SKM-1 (cell line): ENCODE measurements at regions not wholly inside any gene's neighbourhood (a gene's known extent, or its start where the extent isn't known, plus 50 kb on each side); places are given as distances from the start of the nearest gene placed in this dataset.

Experiments
- DNase-seq: peaks from one replicate; lab custom pipeline; 2025; ENCODE audit not compliant: unreplicated experiment; lab: John Stamatoyannopoulos, UW

DNA sequence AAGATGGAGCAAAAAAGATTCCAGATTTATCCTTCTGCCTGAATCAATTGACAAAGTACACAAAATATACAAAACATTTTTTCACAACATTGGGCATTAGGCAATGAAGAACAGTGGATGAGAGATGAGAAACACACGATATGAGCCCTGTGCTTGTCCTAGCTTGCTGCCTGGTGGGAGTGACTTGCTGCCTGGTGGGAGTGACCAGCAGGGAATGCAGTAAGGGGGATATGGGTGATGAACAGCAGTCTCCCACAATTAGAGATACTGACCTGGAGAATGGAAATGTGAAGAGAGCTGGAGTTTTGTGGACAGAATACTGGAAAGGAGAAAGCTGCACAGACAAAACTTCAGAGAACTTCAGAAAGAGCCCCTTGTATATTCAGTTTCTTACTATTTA lies 629.4 kb upstream of the FRG1 start:
- DNase-seq: no peak

DNA sequence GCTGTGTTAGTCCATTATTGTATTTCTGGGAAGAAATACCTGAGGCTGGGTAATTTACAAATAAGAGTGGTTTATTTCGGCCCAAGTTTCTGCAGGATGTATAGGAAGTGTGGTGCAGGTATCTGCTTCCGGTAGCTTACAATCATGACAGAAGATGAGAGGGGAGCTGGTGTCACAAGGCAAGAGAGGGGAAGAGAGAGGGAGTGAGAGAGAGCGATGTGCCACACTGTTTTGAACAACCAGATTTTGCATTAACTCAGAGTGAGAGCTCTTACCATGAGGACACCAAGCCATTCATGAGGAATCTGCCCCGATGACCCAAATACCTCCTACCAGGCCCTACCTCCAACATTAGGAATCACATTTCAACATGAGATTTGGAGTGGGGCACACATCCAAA lies 627.6 kb upstream of the FRG1 start:
- DNase-seq: no peak

DNA sequence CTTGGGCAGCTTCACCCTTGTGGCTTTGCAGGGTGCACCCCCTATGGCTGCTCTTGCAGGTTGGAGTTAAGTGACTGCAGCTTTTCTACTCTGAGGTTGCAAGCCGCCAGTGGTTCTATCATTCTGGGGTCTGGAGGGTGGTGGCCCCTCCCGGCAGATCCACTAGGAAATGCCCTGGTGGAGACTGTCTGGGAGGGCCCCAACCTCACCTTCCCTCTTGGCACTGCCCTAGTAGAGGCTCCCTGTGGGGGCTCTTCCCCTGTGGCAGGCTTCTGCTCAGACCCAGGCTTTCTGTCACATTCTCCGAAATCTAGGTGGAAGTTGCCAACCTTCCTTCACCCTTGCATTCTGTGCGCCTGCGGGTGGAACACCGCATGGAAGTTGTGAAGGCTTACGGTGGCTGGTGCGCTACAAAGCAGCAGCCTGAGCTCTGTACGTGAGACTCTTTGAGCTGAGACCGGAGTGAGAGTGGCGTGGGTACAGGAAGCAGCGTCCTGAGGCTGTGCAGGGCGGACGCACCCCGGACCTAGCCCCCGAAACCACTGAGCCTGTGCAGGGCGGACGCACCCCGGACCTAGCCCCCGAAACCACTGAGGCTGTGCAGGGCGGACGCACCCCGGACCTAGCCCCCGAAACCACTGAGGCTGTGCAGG lies 626.7 kb upstream of the FRG1 start:
- DNase-seq: no peak

DNA sequence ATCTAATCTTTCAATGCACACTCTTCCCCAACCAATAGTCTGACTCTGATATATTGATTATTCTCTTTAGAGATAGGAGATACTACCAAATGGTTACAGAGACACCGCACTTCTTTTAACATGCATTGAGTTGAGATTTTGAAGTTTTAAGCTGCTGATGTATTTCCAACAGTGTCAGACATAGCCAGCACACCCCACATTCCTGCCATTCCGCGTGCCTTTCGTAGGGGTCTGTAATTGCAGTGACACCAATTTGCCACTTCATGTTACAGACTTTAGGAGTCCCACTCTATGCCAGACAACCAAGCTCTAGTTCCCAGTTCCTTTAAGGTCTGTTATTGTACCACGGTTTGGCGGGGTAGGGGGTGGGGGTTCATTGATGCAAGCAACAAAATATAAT lies 618.2 kb upstream of the FRG1 start:
- no peak for DNase-seq

DNA sequence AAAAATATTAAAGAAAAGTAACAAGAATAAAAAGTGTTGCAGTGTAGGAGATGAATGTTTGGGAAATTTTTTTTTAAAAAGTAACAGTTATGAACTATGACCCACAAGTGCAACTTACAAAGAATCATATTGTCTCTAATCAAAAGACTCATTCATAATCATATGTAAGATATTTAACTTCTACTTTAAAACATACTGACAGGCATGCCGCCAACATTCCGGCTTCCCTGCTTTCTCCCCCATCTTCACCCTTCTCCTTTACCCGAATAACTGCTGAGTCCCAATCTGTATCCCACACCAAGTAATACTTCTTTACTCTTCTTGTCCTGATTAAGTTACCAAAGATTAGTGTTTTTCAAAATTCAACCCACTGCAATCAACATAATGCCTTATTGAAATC lies 598.8 kb upstream of the FRG1 start:
- DNase-seq: no peak

DNA sequence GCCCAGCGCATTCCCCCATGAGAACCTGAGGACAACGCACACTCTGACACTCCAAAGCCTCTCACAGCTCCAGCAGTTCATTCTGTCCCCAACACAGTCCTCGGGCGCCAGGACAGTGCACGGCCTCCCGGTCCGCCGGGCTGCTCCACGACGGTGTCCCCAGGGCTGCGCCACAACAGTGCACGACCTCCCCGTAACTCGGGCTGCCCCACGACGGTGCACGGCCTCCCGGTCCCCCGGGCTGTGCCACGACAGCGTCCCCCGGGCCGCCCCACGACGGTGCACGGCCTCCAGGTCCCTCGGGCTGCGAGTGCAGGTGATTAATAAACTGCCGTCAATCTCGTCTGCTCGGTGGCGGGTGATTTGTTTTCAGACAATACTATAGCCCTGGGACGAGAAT lies 585.1 kb upstream of the FRG1 start:
- DNase-seq: no peak

DNA sequence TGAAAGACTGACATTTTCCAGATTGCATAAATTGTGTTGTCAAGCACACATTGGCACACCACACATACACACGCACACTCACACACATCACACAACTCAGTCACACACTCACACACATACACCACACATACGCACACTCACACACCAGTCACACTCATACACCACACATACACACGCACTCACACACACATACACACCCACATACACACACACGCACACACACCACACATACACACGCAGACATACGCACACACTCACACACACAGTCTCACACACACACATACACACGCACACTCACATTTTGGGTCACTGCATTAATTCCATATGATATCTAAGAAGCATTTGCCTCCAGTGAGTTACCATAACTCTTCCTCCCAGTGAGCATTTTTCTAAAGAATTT lies 578.3 kb upstream of the FRG1 start:
- DNase-seq: no peak

DNA sequence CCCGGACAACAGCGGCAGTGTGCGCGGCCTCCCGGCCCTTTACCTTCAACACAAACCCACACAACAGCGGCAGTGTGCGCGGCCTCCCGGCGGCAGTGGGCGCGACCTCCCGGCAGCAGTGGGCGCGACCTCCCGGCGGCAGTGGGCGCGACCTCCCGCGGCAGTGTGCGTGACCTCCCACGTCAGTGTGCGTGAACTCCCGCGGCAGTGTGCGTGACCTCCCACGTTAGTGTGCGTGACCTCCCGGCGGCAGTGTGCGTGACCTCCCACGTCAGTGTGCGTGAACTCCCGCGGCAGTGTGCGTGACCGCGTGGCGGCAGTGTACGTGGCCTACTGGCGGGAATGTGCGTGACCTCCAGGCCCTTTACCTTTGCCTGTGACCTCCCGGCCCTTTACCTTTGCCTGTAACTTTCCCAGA lies 576.6 kb upstream of the FRG1 start:
- no peak for DNase-seq

DNA sequence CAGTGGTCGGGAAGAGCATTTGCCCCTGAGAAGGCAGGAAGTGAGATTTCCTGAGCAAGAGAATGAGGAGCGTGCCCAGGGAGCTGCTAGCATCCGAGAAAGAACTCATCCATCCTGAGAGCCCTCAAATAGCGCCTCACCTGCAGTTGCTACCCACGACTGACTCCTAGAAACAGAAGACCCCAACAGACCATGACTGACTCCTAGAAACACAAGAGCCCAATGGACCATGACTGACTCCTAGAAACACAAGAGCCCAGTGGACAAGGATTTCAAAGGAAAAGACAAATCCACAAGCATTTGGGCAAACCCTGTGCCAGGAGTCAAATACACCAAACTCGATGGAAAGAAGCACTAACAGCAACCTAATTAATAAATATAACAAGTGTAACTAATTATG lies 575.2 kb upstream of the FRG1 start:
- DNase-seq: no peak

DNA sequence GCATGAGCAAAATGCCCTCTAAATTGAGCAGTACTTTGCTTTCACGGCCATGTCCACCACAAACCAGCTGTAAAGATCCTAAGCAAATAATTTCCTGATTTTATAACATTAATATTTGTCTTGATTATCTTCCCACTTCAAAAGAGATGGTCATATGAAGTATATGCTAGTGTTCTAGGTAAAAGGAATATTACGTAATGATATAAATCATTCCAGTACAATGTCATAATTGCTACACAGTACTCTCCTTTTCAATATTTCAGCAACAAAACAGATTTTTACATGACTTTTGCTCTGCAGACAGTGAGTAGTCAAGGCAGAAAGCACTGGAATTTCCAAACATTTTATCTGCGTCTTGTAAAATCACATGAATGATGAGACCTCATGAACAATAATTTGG lies 572.8 kb upstream of the FRG1 start:
- DNase-seq: no peak

DNA sequence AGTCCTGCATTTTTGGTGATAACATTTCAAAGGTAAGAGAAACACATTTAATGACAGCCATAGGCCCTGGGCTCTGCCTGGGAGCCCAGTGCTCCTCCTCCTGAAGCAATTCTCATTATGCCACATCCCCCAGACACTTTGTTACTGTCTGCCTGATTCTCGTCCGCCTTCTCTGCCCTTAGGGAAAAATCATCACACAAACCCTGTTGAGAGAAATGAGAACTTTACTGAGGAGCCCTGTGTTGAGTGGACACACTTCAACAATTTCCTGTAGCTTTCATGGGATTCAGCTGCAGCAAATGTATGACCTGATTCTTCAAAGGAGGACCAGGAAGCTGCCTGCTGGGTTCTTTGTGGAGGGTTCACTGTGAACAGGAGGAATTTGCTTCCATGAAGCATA lies 566.5 kb upstream of the FRG1 start:
- no peak for DNase-seq

DNA sequence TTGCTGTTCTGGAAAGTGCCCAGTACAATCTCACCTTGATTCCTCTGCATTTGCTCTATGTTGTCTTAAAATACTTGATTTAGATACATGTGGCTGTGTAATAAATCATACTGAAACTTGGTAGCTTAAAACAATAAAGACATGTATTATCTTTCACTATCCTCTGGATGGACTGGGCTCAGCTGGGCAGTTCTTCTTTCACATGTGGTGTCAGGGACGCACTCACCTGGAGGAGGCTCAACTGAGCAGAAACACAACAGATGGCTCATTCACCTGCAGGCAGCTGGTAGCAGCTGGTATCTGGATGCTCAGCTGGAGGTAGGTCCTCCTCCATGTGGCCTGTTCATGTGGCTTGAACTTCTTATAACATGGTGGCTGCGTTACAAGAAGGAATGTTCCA lies 563.8 kb upstream of the FRG1 start:
- DNase-seq: no peak

DNA sequence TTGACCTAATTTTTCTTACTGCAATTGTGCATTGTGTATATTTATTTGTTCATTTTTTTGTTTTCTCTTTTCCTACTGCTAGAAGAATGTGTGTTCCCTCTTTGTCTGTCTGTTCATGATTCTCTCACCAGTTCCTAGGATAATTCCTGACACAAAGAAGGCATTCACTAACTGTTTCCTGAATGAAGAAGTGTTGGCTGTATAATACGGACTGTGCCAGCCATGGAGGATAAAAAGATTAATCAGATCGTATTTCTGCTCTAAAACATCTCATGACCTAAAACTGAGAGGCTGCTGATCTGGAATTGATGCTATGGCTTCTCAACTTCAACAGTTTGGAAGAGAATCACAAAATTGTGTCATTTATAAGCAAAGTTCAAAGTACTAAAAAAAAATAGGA lies 563.1 kb upstream of the FRG1 start:
- DNase-seq: no peak

DNA sequence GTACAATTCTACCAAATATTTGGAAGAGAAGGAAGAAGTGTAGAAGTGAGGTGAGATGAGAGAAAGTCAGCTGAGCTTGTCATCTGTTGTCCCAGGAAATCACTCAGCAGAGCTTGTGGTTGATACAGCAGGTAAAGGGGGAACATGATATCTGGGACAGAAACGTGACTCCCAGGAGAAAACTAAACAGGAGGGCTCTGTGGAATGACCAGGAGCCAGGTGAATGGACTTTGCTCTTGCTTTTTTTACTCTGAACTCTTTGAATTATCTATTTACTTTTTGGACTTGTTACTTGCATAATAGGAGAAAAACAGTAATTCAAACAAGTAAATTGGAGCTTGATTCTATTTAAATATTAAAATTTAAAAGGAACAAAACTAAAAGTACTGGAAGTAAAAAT lies 555.6 kb upstream of the FRG1 start:
- DNase-seq: no peak

DNA sequence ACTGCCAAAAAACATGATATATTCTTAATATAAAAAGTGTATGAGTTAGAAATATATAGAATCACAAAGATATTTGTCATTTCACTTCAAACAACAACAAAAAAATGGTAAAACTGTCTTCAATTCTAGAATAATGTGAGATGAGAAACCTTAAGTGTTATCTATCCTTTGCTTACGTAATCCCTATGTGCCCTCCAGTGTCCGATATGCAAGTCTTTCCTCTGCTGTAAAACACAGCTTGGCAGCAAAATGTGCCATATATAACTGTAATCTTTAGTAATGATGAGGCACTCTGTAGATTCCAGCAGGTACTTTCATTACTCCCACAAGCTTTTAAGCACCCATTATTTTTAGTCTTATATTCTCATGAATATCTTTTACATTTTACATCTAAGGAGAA lies 555.1 kb upstream of the FRG1 start:
- no peak for DNase-seq

DNA sequence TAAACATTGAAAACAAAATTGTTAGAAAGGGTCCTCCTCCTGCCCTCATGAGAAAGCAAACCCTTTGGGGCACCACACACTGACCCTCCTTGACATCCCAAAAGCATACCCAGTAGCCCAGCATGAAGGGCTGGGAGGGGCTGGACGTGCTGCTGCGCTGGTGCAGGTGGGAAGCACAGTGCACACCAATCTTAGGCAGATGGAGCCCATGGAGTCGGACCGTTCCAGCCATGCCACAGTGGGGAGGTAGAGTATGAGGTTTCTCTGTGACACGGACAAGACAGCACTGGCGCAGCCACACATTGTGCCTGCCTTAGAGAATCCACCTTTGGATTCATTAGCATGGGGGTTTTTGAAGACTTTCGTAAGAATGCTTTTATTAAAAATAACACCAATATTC lies 544.2 kb upstream of the FRG1 start:
- DNase-seq: no peak

DNA sequence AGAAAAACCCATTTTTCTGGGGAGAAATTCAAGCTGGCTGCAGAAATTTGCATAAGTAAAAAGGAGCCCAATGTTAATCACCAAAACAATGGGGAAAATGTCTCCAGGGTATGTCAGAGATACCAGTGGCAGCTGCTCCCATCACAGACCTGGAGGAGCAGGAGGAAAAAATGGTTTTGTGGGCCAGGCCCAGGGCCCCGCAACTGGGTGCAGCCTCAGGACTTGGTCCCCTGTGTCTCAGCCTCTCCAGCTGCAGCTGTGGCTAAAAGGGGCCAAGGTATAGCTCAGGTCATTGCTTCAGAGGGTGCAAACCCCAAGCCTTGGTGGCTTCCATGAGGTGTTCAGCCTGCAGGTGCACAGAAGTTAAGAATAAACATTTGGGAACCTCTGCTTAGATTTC lies 536.4 kb upstream of the FRG1 start:
- no peak for DNase-seq

DNA sequence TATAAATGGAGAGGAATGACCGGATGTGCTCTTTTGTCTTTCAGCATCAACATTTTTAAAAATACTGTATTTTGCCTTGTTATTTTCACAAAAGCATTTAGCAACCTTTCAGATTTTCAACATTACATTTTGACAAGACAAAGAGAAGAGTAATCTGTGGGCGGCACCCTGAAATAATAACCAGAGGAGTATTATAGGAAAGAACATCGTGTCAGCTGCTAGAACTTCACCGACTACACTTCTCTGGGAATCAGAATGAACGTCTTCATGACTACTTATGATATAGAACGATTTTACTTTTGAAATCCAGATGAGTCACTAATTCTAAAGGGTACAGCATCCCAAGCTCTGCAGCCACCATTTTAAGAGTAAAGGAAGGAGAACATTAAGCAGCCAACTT lies 531.5 kb upstream of the FRG1 start:
- no peak for DNase-seq

DNA sequence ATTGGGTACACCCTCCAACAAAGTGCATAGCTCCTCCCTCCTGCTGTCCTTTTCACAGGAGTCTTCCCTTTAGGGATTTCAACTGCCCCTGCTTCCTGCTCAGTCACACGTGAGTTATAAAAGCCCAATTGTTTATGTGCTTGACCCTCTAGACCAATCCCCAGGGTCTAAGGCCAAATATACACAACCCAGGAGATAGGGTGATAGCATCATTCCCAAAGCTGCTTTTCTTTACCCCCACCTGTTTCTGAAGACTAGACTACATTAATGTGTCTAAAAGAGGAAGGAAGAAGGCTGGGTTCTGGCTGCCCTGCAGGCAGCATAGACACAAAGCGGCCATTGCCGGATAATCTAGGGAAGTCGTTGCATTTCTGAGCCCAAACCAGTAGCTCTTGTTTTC lies 526.7 kb upstream of the FRG1 start:
- no peak for DNase-seq

DNA sequence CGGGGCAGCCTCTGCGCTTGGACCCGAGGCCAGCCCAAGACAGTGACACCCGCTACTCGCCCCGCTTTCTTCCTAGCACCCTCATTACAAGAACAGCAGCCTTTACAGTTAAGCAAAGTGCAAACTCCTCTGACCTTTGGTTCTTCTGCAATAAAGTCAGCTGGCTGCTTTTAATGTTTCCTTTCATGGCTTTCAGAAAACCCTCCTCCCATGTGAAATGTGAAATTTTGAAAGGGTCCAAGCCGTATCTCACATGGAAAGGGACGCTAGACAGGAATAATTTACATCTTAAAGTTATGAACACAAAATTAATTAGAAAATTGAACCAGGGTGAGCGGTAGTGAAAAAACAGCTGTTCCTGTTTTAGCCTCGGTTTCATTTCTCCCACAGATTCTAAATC lies 520.1 kb upstream of the FRG1 start:
- DNase-seq: no peak

DNA sequence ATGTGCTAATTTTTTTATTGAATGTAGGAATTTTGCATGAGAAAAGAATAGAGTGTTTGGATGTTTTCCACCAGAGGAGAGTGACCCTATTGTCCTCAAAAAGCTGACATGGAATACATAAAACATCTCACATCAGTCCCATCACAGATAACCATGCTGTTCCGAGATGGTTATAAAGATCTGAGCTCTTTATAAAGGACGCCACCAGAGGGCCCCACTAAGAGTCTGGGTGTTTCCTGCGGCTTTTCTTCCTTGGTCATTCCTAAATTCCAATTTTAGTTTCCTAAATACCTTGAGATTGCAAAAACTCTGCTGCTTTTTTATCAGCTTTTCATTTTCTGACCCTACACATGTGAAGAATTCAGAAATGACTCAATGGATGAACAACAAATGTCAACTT lies 504.5 kb upstream of the FRG1 start:
- no peak for DNase-seq

DNA sequence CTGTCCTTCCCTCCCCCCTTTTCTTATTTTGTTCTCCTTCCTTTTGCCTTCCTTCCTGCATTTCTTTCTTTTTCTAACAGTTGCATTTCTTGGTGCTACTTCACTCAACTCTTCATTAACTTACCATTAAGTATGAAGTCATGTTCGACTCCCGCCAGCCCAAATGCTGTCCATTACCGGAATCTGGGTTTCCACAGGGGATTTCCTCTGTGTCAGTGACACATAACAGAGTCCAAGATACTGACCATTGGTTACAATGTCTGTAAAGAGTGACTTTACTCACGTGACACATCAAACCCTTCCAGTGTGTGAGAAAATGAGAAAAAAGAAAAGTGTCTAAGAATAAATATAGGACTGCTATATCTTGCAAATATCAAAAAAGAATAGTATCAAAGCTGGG lies 500.0 kb upstream of the FRG1 start:
- DNase-seq: no peak

DNA sequence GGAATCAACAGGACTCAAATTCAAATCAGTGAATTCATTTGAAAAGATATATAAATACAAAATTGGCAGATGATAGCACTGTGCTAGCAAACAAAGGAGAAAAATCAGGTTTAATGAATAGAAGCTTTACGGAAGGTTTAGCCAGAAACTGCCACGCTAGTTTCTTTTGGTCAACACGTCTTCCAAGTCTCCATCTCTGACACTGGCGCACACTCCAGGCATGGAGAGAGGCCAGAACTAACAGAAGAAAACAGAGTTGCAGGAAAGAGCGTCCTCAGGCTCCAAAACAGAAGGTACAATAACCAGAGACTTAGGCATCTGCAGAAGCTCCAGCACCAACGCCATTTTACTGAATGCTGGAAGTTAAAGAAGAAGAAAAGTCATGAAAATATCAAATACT lies 497.3 kb upstream of the FRG1 start:
- DNase-seq: no peak

DNA sequence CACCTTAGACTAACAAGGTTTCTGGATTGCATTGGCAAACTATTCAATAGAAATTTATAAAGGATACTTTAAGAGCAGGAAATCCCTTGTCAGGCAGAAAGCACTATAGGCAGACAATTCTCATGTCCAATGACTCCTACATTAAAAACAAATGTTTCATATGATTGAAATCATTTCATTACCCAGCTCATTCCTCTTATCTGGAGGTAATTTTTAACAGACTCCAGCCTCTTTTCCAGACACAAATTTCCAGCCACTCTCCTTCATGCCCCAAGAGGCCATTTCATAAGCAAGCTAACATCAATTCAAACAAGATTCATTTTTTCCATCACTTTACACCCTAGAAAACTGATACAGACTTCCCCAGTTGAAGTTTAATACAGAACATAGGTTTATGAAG lies 495.1 kb upstream of the FRG1 start:
- DNase-seq: no peak
